HepG2 (cell line): ENCODE measurements at regions not wholly inside any gene's neighbourhood (a gene's known extent, or its start where the extent isn't known, plus 50 kb on each side); places are given as distances from the start of the nearest gene placed in this dataset.
A peak's percentile ranks its signal among the peaks of the same experiment; 100 is the strongest.

ENCODE experiments used
- BHLHE40 ChIP-seq: IDR thresholded peaks from 2 replicates; pipeline ENCODE4 v1.6.1; 2011; ENCODE audit warnings: low read length, improper control_type of control experiment
- HDAC1 ChIP-seq: sonication (generic); formaldehyde crosslinking; IDR thresholded peaks from 2 replicates; pipeline ENCODE4 v1.5.1; 2020; ENCODE audit warnings: mild to moderate bottlenecking, missing genetic modification reagents
- ISL2 ChIP-seq: sonication (generic); formaldehyde crosslinking; IDR thresholded peaks from 2 replicates; pipeline ENCODE4 v1.5.0; 2020; ENCODE audit warnings: missing genetic modification reagents
- NCOA1 ChIP-seq: sonication (generic); formaldehyde crosslinking; IDR thresholded peaks from 2 replicates; pipeline ENCODE4 v1.9.0; 2021; ENCODE audit warnings: missing genetic modification reagents
- SRSF4 ChIP-seq: fragments of 200-400 bp; formaldehyde crosslinking; IDR thresholded peaks from one replicate; pipeline ENCODE4 v1.6.1; 2018; ENCODE audit warnings: mild to moderate bottlenecking, low read depth, low read length, moderate library complexity; ENCODE audit not compliant: poor library complexity, severe bottlenecking
- TBX2 ChIP-seq: sonication (generic); formaldehyde crosslinking; IDR thresholded peaks from 2 replicates; pipeline ENCODE4 v1.5.0; 2020; ENCODE audit warnings: missing genetic modification reagents, mild to moderate bottlenecking, borderline replicate concordance
- ZFP36L1 ChIP-seq: sonication (generic); formaldehyde crosslinking; IDR thresholded peaks from 2 replicates; pipeline ENCODE4 v1.8.0; 2022; ENCODE audit warnings: mild to moderate bottlenecking, missing genetic modification reagents, moderate library complexity
- ZNF101 ChIP-seq: sonication (generic); formaldehyde crosslinking; IDR thresholded peaks from 2 replicates; pipeline ENCODE4 v1.4.0; 2020; ENCODE audit warnings: mild to moderate bottlenecking, low read depth, missing genetic modification reagents, borderline replicate concordance
- ZNF432 ChIP-seq: sonication (generic); formaldehyde crosslinking; IDR thresholded peaks from 2 replicates; pipeline ENCODE4 v1.5.0; 2020; ENCODE audit warnings: missing genetic modification reagents, mild to moderate bottlenecking, borderline replicate concordance
- ZNF557 ChIP-seq: sonication (generic); formaldehyde crosslinking; IDR thresholded peaks from 2 replicates; pipeline ENCODE4 v1.4.0; 2020; ENCODE audit warnings: missing genetic modification reagents
- ZNF749 ChIP-seq: sonication (generic); formaldehyde crosslinking; IDR thresholded peaks from 2 replicates; pipeline ENCODE4 v1.8.0; 2022; ENCODE audit warnings: mild to moderate bottlenecking, missing genetic modification reagents, moderate library complexity, borderline replicate concordance
- TF ChIP-seq, protein P1 (sequence below): IDR thresholded peaks from 2 replicates; pipeline ENCODE4 v1.6.1; 2018; ENCODE audit warnings: missing genetic modification reagents, mild to moderate bottlenecking, missing compliant biosample characterization
- TF ChIP-seq, protein P2 (sequence below): sonication (generic); formaldehyde crosslinking; IDR thresholded peaks from 2 replicates; pipeline ENCODE4 v1.5.0; 2020; ENCODE audit warnings: mild to moderate bottlenecking, missing genetic modification reagents
- TF ChIP-seq, protein P3 (sequence below): sonication (generic); formaldehyde crosslinking; IDR thresholded peaks from 2 replicates; pipeline ENCODE4 v1.8.1; 2022; ENCODE audit warnings: mild to moderate bottlenecking, missing genetic modification reagents
- TF ChIP-seq, protein P4 (sequence below): sonication (generic); formaldehyde crosslinking; IDR thresholded peaks from 2 replicates; pipeline ENCODE4 v1.9.0; 2021; ENCODE audit warnings: missing genetic modification reagents, borderline replicate concordance
- TF ChIP-seq, protein P5 (sequence below): sonication (generic); formaldehyde crosslinking; IDR thresholded peaks from 2 replicates; pipeline ENCODE4 v1.4.0; 2020; ENCODE audit warnings: missing genetic modification reagents
- TF ChIP-seq, protein P6 (sequence below): sonication (generic); formaldehyde crosslinking; conservative IDR thresholded peaks from 2 replicates; pipeline ENCODE4 v1.8.0; 2022; ENCODE audit warnings: low read depth, missing genetic modification reagents
- TF ChIP-seq, protein P7 (sequence below): fragments of 450-650 bp; IDR thresholded peaks from 2 replicates; pipeline ENCODE4 v1.6.1; 2017; ENCODE audit warnings: mild to moderate bottlenecking

DNA sequence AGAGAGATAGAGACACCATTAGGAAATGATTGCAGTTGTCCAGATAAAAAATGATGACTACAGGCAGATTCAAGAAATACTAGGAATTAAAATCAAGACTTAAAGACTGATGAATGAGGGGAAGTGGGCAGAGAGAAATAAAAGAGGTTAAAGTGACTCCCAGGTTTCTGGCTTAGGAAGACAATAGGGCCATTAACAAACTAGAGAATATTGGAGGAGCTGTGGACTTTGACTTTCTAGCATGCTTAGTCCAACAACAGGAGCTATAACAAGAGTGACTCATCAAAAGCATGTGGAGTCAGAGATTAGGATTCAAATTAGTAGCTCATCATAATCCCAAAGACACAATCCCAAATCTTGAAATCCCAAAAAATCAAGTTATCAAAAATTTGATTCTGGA, 101.5 kb downstream of the BMP4 start (continued):
- TF ChIP-seq ZNF749 (no peak), ZNF432 (CRISPR knock-in tag) (no peak), TBX2 (no peak; the same call in 1 of the 2 replicates), BHLHE40 (no peak), HDAC1 (CRISPR knock-in tag) (0 out of 2 replicates have a peak, but pooled peaks have one; percentile 40), ZFP36L1 (CRISPR knock-in tag) (no peak), ZNF101 (CRISPR knock-in tag) (no peak), NCOA1 (CRISPR knock-in tag) (no peak), ISL2 (CRISPR knock-in tag) (no peak), SRSF4 (no peak), ZNF557 (CRISPR knock-in tag) (no peak)
- TF ChIP-seq, protein P1, sequence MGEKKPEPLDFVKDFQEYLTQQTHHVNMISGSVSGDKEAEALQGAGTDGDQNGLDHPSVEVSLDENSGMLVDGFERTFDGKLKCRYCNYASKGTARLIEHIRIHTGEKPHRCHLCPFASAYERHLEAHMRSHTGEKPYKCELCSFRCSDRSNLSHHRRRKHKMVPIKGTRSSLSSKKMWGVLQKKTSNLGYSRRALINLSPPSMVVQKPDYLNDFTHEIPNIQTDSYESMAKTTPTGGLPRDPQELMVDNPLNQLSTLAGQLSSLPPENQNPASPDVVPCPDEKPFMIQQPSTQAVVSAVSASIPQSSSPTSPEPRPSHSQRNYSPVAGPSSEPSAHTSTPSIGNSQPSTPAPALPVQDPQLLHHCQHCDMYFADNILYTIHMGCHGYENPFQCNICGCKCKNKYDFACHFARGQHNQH = no peak; the same call in 1 of the 2 replicates
- TF ChIP-seq, protein P2, sequence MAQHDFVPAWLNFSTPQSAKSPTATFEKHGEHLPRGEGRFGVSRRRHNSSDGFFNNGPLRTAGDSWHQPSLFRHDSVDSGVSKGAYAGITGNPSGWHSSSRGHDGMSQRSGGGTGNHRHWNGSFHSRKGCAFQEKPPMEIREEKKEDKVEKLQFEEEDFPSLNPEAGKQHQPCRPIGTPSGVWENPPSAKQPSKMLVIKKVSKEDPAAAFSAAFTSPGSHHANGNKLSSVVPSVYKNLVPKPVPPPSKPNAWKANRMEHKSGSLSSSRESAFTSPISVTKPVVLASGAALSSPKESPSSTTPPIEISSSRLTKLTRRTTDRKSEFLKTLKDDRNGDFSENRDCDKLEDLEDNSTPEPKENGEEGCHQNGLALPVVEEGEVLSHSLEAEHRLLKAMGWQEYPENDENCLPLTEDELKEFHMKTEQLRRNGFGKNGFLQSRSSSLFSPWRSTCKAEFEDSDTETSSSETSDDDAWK (CRISPR knock-in tag) = no peak
- TF ChIP-seq, protein P3, sequence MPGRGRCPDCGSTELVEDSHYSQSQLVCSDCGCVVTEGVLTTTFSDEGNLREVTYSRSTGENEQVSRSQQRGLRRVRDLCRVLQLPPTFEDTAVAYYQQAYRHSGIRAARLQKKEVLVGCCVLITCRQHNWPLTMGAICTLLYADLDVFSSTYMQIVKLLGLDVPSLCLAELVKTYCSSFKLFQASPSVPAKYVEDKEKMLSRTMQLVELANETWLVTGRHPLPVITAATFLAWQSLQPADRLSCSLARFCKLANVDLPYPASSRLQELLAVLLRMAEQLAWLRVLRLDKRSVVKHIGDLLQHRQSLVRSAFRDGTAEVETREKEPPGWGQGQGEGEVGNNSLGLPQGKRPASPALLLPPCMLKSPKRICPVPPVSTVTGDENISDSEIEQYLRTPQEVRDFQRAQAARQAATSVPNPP (CRISPR knock-in tag) = no peak
- TF ChIP-seq, protein P4, sequence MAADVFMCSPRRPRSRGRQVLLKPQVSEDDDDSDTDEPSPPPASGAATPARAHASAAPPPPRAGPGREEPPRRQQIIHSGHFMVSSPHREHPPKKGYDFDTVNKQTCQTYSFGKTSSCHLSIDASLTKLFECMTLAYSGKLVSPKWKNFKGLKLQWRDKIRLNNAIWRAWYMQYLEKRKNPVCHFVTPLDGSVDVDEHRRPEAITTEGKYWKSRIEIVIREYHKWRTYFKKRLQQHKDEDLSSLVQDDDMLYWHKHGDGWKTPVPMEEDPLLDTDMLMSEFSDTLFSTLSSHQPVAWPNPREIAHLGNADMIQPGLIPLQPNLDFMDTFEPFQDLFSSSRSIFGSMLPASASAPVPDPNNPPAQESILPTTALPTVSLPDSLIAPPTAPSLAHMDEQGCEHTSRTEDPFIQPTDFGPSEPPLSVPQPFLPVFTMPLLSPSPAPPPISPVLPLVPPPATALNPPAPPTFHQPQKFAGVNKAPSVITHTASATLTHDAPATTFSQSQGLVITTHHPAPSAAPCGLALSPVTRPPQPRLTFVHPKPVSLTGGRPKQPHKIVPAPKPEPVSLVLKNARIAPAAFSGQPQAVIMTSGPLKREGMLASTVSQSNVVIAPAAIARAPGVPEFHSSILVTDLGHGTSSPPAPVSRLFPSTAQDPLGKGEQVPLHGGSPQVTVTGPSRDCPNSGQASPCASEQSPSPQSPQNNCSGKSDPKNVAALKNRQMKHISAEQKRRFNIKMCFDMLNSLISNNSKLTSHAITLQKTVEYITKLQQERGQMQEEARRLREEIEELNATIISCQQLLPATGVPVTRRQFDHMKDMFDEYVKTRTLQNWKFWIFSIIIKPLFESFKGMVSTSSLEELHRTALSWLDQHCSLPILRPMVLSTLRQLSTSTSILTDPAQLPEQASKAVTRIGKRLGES (CRISPR knock-in tag) = no peak
- TF ChIP-seq, protein P5, sequence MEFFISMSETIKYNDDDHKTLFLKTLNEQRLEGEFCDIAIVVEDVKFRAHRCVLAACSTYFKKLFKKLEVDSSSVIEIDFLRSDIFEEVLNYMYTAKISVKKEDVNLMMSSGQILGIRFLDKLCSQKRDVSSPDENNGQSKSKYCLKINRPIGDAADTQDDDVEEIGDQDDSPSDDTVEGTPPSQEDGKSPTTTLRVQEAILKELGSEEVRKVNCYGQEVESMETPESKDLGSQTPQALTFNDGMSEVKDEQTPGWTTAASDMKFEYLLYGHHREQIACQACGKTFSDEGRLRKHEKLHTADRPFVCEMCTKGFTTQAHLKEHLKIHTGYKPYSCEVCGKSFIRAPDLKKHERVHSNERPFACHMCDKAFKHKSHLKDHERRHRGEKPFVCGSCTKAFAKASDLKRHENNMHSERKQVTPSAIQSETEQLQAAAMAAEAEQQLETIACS = no peak
- TF ChIP-seq, protein P6, sequence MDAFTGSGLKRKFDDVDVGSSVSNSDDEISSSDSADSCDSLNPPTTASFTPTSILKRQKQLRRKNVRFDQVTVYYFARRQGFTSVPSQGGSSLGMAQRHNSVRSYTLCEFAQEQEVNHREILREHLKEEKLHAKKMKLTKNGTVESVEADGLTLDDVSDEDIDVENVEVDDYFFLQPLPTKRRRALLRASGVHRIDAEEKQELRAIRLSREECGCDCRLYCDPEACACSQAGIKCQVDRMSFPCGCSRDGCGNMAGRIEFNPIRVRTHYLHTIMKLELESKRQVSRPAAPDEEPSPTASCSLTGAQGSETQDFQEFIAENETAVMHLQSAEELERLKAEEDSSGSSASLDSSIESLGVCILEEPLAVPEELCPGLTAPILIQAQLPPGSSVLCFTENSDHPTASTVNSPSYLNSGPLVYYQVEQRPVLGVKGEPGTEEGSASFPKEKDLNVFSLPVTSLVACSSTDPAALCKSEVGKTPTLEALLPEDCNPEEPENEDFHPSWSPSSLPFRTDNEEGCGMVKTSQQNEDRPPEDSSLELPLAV = no peak
- TF ChIP-seq, protein P7, sequence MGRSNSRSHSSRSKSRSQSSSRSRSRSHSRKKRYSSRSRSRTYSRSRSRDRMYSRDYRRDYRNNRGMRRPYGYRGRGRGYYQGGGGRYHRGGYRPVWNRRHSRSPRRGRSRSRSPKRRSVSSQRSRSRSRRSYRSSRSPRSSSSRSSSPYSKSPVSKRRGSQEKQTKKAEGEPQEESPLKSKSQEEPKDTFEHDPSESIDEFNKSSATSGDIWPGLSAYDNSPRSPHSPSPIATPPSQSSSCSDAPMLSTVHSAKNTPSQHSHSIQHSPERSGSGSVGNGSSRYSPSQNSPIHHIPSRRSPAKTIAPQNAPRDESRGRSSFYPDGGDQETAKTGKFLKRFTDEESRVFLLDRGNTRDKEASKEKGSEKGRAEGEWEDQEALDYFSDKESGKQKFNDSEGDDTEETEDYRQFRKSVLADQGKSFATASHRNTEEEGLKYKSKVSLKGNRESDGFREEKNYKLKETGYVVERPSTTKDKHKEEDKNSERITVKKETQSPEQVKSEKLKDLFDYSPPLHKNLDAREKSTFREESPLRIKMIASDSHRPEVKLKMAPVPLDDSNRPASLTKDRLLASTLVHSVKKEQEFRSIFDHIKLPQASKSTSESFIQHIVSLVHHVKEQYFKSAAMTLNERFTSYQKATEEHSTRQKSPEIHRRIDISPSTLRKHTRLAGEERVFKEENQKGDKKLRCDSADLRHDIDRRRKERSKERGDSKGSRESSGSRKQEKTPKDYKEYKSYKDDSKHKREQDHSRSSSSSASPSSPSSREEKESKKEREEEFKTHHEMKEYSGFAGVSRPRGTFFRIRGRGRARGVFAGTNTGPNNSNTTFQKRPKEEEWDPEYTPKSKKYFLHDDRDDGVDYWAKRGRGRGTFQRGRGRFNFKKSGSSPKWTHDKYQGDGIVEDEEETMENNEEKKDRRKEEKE = no peak
